ENCODE measurements at regions not wholly inside any gene's neighbourhood (a gene's known extent, or its start where the extent isn't known, plus 50 kb on each side); places are given as distances from the start of the nearest gene placed in this dataset.

- no peak for ATAC-seq
Measured at GRCh38 chr9:99327667-99328066, 105.6 kb downstream of the SEC61B start.

GRCh38 chr9:99335280-99335679 is 113.2 kb downstream of the SEC61B start:
- peak in 1 of 2 donors; percentile 55 for ATAC-seq

DNA sequence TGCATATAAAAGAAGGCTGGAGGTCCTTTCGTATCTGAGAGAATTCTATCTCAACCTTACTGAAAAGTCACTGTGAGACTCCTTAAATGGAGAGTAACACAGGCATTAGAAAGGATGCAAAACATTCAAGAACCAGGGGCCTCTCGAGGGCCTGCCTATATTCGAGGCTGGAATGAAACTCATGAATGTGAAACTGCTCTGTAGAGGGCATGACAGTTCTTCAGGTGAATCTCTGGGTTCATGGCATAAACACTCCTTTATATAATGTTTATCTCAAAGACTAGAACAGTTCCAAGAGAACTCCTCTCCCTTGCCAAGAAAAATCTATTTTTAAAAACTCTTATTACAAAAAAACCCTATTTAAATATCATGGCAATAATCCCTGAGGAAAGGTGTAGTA is 113.9 kb downstream of the SEC61B start:
- no peak for ATAC-seq

DNA sequence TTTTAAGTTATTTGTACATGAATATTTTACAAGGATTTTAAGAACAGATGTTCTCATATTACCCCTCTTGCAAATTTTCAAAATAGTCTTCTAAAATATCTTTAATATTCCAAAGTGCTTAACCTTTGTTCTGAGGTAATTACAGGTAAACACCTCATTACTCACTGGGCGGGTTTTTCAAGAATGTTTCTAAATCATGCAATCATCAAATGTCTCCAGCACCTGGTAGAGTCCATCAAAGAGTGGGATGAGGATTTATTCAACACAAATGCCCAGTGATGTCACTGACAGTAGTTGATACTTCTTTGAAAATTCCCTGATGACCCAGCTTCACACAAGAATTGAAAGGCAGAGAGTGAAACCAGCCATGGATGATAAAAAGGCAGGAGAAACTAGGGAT is 114.4 kb downstream of the SEC61B start:
- ATAC-seq: no peak

- ATAC-seq: no peak
Measured at GRCh38 chr9:99340281-99340680, 118.2 kb downstream of the SEC61B start.

- no peak for ATAC-seq
Measured at GRCh38 chr9:99341686-99342085, 119.6 kb downstream of the SEC61B start.

DNA sequence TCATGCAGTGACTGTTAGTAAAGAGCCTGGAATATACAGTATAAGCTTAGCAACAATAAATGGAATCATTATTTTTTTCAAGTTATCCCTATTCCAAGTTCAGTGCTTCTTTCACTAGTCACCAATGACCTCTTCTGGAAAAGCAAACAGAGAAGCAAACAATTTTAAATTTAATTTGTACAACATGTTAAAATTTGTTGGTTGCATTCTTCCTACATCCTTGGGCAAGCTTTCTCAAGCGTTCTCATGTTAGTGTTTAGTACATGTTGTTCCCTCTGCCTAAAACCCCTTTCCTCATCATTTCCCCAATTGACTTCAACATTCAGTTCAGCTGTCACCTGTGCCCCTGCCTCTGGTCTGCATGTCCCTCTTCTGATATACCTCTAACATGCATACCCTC is 123.4 kb downstream of the SEC61B start:
- ATAC-seq: no peak

DNA sequence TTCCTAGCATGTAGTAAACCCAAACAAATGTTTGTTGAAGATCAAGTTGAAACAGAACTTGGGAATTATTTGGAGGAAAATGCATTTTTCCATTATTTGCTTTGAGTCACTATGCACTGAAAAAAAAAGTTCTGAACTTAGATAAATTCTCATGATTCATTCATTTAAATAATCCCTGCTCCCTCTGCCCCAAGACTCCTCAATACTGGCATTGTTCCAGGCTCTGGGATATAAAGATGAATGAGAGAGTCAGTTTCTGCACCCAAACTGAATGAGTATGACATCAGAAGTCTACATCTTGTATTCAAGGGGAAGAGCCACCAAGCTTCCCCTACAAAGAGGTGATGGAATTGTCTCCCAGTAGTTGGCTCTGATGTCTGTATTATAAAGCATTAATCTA is 123.9 kb downstream of the SEC61B start:
- no peak for ATAC-seq

DNA sequence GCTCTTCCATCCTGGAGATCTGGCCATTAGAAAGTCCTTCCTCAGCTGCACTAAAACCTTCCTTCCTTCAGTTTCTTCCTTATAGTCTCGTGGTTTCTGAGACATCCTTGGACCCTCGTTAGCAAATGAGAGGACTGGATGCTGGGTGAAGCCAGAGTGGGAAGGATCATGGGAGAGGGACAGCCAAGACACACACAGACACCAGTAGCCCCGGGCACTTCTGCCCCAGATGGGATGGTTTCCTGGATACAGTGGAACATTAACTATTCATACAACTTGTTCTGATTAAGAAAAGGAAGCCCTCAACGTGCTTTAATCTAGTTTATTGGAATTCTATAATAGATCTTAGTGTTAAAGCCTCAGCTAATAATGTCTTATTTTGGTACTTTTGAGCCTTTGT is 125.5 kb downstream of the SEC61B start:
- ATAC-seq: no peak

DNA sequence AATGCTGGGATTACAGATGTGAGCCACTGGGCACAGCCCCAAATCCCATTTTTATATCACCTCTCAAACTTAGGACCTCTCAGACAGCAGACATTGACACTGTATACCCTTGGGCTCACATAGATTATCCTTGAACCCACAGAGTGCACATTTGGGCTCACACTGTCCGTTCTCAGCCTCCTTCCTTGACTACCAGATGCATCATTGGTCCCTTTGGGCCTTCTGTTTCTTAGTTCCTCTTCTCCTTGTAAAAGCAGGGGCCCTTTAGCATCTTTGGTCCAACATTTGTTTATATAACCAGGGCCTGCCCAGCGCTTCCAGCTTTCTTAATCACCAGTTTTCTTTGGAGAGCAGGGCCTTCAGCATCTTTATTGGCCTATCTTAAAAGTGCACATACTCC is 126.2 kb downstream of the SEC61B start:
- ATAC-seq: no peak

GRCh38 chr9:99349870-99350269 is 127.8 kb downstream of the SEC61B start:
- no peak for ATAC-seq

GRCh38 chr9:99350461-99350860 is 128.4 kb downstream of the SEC61B start:
- ATAC-seq: no peak

- no peak for ATAC-seq
Measured at GRCh38 chr9:99351647-99352046, 129.6 kb downstream of the SEC61B start.

DNA sequence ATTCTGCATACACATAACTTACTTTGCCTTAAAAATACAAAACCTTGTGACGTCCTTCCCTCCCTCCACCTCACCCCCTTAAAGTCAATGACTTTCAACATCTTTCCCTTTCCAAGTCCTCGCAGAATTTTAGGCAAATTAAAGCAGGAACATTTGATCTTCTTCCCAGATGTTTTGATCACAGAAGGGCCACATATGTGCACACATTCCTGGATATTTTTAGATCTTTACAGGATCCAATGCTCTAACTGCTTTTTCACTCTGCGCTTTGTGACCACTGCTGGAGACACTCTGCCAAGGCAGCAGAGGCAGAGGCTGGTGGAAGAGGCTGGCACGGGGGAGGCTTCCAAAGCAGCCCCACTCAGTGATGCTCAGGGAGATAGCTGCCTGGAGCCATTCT is 130.7 kb downstream of the SEC61B start:
- ATAC-seq: no peak

GRCh38 chr9:99353408-99353807 is 131.3 kb downstream of the SEC61B start:
- ATAC-seq: no peak

DNA sequence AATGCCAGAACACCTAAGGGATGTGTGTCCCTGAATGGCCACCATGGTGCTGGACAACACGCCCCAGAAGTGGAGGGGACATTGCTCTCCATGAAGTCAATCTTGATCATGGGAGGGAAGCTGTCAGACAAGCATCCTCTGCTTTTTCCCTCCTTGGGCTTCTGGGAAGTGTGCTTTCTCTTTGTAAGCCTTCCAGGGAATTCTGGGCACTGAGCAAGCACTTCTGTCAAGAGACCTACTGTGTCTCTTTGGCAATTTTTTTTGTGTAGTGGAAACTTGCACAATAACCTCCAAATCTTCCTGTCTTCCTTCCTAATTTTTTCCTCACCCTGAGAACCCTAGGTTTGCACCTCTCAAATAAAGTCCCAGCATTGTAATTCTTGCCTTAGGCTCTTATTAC is 132.0 kb downstream of the SEC61B start:
- no peak for ATAC-seq

DNA sequence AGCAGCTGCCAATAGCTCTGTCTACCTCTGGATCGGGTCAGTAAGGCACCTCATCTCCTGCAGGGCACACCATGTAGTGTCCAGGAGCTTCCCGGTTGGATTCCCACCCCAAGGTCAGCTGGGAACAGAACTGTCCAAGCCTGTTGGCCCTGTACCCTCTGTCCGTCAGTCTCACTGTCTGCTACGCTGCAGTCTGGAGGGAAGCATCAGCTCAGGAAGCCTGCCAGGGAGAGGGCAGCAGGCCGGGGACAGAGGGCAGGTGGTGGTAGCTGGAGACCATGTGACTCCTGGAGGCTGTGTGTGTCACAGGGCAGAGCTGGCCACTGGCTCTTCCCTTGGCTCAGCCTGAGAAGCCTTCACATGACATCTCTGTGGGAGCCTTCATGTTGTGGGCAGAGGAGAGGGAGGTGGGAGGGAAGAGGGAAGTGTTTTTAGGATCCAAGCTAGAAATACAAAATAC is 134.5 kb downstream of the SEC61B start:
- ATAC-seq: no peak

DNA sequence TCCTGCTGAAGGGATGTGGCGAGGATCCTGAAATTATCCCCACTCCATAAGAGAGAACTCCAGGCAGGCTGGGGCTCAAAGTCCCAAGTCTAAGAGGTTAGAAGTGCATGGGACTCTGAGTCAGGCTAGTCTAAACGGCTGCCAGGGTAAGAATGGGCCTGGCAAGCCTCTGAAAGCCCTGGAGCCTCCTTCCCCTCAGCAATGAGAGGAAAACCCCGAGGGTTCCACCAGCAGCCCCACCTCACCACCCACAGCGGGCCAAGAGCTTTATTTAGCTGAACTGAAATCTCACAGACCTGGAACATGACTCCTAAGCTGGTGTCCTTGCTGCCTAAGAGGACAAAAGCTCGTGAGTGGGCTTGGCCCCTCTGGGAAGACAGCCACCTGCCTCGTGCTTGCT is 135.5 kb downstream of the SEC61B start:
- no peak for ATAC-seq

DNA sequence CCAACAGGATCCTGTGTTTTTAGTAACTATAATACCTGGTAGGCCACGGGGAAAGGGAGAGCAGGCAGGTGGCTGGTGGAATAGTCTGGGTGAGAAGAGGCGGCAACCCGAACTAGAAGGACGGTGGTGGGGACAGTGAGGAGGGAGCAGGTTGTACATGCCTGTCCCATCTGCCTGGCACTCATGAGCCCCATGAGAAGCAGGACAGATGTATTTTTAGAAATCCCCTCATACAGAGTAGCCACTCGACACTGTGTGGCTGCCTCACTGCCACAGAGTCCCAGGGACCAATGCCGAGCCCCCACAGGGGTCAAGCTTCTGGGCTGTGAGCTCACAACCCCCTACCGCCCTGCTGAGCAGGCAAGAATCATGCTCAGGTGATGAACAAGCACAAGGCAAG is 136.6 kb downstream of the SEC61B start:
- ATAC-seq: no peak

DNA sequence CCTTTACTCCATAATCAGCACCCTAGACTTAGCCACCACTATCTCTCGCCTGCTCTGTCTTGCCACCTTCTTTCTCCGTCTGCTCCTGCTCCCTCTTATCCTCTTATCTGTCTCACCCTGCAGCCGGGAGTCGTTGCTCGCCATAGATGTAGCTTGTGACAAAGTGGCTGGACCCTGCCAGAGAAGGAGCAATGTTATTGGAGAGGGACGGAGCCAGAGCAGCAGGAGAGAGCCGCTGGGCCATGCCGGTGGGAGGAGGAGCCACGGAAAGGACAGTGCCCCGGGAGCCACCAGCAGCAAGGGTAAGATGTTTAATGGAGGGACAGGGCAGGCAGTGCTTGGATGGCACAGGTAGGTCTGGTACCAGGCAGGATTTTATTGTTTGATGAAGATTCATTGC is 137.3 kb downstream of the SEC61B start:
- no peak for ATAC-seq

DNA sequence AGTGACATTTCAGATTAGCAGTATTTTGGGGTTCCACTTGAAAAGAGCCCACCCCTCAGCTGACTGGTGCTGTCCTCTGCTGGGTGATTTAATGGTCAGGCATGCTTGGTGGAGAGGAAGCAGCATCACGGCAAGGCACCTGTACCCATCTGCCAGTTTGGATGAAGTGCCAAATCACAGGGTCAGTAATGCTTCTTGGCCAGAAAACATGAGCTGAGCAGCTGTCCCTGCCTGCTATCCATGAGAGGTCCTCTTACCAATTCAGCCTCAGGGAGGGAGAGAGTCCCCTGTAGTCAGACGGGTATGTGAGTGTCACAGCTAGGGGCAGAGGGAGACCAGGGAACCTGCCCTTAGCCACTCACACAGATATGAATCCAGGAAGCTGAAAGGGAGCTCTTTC is 137.9 kb downstream of the SEC61B start:
- no peak for ATAC-seq

DNA sequence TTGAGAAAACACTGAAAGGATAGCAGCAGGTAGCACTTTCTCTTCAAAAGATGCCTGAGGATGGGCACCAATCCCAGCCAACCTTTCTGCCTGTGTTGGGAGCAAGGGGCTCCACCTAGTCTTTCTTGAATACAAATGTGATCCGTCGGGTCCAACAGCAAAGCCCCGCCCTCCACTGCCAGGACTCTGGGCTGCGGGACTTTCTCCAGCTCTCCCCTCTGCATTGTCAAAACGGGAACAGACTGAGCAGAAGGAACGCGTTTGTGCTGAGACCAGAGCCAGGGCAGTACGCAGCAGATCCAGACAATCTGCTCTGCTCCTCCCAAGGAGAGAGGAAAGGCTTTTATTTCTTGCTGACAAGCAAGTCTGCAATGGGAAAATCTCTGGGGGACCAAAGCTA is 139.7 kb downstream of the SEC61B start:
- ATAC-seq: no peak

- ATAC-seq: no peak
Measured at GRCh38 chr9:99362321-99362720, 140.2 kb downstream of the SEC61B start.

DNA sequence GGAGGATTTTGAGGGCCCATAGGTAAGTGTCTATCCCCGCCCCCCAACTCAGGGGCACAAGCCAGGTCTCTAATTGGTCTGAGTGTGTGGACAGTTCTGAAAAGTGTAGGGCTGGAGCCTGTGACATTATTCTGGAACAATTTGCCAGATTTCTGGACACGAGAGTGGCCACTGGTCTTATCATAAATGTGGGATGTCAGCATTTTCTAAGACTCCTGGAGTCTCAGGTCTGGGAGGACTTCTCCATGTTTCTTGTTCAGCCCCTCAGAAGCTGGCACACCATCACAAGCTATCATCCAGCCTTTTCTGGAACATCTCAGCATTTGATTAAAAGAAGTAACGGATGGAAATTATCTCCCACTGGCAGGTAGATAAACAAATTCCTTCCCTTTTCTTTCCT is 141.4 kb downstream of the SEC61B start:
- no peak for ATAC-seq

DNA sequence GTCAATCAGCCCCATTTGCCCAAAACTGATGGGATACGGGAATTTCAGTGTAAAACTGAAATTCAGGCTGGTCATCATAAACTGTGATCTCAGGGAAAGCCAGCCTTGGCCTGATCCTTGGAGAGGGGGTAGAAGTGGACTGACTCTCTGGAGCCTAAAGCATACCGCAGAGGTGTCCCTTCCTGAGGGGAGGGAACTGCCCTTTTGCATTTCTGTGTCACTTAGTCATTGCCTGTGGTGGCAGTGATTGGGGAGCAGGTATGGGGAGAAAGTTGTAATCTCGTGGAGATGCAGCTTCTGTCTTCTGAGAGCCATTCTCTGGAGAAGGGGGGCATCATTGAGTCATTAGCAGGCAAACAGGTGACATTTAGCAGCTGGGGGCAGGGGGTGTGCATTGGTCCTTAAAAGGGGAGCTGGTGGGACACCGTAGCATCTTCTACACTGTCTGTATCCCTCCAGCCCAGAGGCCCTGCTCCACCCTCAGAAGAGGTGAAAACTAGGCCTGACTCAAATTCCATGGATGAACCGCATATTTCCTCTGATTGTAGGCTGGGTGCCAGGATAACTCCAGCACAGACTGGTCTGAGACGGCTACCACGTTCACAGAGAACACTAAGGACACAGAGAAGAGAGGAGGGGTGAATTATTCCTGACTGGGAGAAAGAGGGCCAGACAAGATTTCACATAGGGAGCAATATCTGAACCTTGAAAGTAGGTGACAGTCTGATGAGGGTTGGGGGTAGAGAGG is 143.3 kb downstream of the SEC61B start:
- no peak for ATAC-seq
